ENCODE measurements at regions not wholly inside any gene's neighbourhood (a gene's known extent, or its start where the extent isn't known, plus 50 kb on each side); places are given as distances from the start of the nearest gene placed in this dataset.

DNA sequence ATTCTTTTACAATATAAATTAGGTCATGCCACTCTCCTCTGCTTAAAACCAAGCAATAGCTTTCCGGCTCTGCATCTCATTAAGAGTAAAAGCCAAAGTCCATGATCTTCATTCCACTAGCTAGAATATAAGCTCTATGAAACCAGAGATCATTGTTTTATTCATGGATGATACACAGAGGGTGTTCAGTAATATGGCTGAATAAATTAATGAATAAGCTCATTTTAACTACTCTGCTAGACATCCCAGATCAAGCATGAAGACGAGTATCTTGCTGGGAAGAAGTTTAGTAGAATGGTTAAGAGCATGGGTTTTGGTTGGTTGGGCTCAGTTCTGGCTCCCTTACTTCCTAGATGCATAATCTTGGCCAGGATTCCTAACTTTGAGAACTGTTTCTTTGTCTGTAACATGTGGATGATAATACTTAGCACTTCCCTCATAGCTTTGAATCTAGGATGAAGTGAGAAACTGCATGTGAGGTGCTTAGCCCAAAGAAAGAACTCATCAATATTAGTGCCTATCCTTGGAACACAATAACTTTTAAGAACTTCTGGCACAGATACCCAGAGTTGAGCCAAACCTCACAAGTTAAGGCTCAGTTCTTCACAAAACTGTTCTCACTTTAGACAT, 106.8 kb downstream of the MSX2 start:
- no peak for FAIRE-seq
- TF ChIP-seq, protein P1, sequence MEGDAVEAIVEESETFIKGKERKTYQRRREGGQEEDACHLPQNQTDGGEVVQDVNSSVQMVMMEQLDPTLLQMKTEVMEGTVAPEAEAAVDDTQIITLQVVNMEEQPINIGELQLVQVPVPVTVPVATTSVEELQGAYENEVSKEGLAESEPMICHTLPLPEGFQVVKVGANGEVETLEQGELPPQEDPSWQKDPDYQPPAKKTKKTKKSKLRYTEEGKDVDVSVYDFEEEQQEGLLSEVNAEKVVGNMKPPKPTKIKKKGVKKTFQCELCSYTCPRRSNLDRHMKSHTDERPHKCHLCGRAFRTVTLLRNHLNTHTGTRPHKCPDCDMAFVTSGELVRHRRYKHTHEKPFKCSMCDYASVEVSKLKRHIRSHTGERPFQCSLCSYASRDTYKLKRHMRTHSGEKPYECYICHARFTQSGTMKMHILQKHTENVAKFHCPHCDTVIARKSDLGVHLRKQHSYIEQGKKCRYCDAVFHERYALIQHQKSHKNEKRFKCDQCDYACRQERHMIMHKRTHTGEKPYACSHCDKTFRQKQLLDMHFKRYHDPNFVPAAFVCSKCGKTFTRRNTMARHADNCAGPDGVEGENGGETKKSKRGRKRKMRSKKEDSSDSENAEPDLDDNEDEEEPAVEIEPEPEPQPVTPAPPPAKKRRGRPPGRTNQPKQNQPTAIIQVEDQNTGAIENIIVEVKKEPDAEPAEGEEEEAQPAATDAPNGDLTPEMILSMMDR (IDR thresholded peaks at IDR 0.05; ENCODE audit: insufficient read depth, missing control alignments), result no peak
- no peak for DNase-seq (ENCODE audit: insufficient read length, low spot score)

DNA sequence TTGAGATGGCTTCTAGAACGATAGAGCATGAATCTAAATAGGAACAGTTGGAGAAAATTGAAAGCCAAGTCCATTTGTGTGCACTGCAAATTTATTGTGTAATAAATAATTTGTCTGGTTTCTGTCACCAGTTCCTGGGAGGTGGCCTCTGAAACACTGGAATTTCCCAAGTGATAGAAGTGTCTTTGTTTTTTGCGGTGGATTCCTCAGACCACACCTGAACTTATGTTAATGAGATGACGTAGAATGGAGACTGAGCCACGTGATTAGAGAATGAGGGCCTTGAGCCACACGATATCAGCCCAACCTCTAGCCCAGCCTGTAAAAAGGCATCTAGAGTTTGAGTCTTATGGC, 105.1 kb downstream of the MSX2 start:
- TF ChIP-seq, protein P1 (IDR thresholded peaks at IDR 0.05; ENCODE audit: insufficient read depth, missing control alignments), result no peak
- FAIRE-seq, result no peak
- no peak for DNase-seq (ENCODE audit: insufficient read length, low spot score)

DNA sequence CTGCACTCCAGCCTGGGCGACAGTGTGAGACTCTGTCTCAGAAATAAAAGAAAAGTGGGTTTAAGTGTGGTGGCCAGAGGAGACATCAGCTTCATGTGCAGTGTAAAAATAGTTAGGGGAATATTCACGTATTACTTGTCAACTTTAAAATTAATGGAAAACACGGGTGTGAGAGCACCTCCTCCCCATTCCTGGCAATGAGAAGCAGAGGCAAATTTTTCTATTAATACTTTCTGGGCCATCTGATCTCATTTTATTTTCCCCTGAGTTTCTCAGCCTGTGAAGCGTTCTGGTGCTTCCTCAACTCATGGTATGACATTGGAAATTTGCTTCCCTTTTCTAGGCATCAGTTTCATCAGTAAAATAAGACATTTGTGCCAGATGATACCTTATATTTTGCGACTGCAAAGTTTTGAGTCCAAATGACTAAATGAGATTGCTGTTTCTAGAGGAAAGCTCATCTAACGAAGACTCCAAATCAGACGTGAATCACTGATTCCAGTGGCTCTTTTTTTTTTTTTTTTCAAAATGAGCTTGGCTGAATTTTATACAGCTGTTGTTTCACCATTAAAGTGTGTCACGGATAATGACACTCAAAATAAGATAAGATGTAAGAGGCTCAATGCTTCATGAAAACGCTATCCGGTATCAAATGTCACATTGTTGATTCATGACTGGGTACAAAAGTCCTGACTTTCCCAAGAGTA, 104.6 kb downstream of the MSX2 start:
- DNase-seq (ENCODE audit: insufficient read length, low spot score) (no peak), FAIRE-seq (no peak)
- TF ChIP-seq, protein P1 (IDR thresholded peaks at IDR 0.05; ENCODE audit: insufficient read depth, missing control alignments), result no peak

GRCh38 chr5:174827558-174827957, 103.2 kb downstream of the MSX2 start:
- DNase-seq (ENCODE audit: insufficient read length, low spot score) (no peak), FAIRE-seq (no peak)
- TF ChIP-seq, protein P1 (IDR thresholded peaks at IDR 0.05; ENCODE audit: insufficient read depth, missing control alignments), result no peak

DNA sequence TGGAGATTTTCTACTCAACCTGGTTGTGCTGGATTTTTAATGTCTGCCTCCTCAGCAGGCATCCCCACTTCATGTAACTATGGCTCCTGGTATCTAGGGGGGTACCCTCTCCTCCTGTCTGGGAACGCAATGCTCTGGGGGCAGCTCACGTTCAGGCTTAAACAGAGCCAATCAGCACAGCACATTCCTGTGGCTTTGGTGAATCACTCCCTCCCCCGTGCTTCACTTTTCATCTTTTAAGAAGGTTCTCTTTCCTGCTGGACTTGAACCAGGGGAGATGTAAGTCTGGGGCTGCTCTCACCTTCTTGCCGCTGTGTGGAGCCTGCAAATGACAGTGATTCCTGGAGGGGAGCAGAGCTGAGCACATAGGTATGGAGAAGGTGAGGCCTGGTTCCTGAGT, 101.2 kb downstream of the MSX2 start:
- FAIRE-seq (no peak), DNase-seq (ENCODE audit: insufficient read length, low spot score) (no peak)
- TF ChIP-seq, protein P1 (IDR thresholded peaks at IDR 0.05; ENCODE audit: insufficient read depth, missing control alignments), result no peak

DNA sequence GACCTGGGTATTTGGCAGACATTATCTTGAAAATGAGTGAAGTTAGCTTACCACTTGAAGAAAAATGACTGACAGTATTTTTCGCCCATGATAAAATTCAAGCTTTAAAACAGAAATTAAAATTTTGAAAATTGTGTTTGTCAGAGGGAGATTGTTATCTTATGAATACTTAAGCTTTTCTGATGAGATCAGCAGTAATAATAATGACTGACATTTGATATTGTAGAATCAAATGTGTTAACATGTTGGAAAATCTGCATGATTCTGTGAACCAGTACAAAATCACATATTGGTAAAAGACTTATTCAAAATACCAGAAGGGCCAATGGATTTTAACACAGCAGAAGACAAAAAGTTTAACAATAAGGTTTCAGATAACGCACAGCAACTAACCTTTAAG, 94.0 kb downstream of the MSX2 start:
- FAIRE-seq (no peak), DNase-seq (ENCODE audit: insufficient read length, low spot score) (no peak)
- TF ChIP-seq, protein P1 (IDR thresholded peaks at IDR 0.05; ENCODE audit: insufficient read depth, missing control alignments), result no peak

- DNase-seq (ENCODE audit: insufficient read length, low spot score) (no peak), FAIRE-seq (no peak)
- TF ChIP-seq, protein P1 (IDR thresholded peaks at IDR 0.05; ENCODE audit: insufficient read depth, missing control alignments), result no peak
These were observed 93.2 kb downstream of the MSX2 start for GRCh38 chr5:174817610-174818009.
